ENCODE measurements at regions not wholly inside any gene's neighbourhood (a gene's known extent, or its start where the extent isn't known, plus 50 kb on each side); places are given as distances from the start of the nearest gene placed in this dataset.
"Not testable (repeated sequence)": the region's sequence is repeated elsewhere in the genome, so short reads cannot be mapped to it uniquely, and the experiment has no call there.

GRCh38 chr6:8947900-8948299 lies 512.6 kb upstream of the SLC35B3 start:
- Histone ChIP-seq H3K9me3 (ENCODE audit: control insufficient read depth, low read length) (no peaks in the 10 kb centered on the region), H3K27ac (ENCODE audit: low read depth in 1 of 2, low read length in 2 of 2) (no peak overlapping the region), H3K4me3 (ENCODE audit: low read length in 2 of 2) (no peak overlapping the region), H3K4me1 (ENCODE audit: control insufficient read depth in 1 of 2, insufficient read depth in 2 of 2, low read length in 2 of 2) (no peaks in the 10 kb centered on the region), H3K27me3 (ENCODE audit: control insufficient read depth in 1 of 2, insufficient read depth in 2 of 2, low read length in 1 of 2) (no peaks in the 10 kb centered on the region), H3K36me3 (ENCODE audit: control insufficient read depth in 1 of 2, insufficient read depth in 2 of 2, low read length in 1 of 2) (no peaks in the 10 kb centered on the region)
- intact Hi-C loops (cut with DNase I), result no loop called here
- no peak for DNase-seq
- WGBS, 2 donors, result 32 to 48% methylated on average over 4 of the region's 4 CpGs
- ATAC-seq (ENCODE audit: low FRiP score), result no peak

DNA sequence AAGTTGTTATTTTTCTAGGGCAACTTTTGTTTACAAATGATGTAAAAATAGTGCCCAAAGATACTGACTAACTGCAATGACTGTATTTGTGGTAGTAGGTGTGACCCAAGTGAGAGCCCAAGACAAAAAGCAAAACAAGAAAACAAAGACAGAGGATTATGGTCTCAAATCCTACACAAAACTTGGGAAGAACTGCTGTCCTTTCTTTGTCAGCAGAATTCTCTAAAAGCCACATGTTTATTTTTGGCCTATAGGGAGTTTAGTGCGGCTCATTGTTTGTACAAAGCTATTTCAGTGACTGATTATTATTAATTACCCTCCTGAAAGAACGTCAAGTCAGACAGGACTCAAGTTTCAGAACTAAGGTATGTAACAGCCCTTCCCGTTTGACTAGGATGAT lies 509.2 kb upstream of the SLC35B3 start:
- no peaks in the 10 kb centered on the region for H3K9me3 ChIP-seq (ENCODE audit: control insufficient read depth, low read length)
- DNase-seq (no peak), ATAC-seq (ENCODE audit: low FRiP score) (no peak)
- no peaks in the 10 kb centered on the region for H3K36me3 ChIP-seq (ENCODE audit: control insufficient read depth in 1 of 2, insufficient read depth in 2 of 2, low read length in 1 of 2)
- H3K27me3 ChIP-seq (ENCODE audit: control insufficient read depth in 1 of 2, insufficient read depth in 2 of 2, low read length in 1 of 2), result no peaks in the 10 kb centered on the region
- no peak overlapping the region for H3K27ac ChIP-seq (ENCODE audit: low read depth in 1 of 2, low read length in 2 of 2)
- no peak overlapping the region for H3K4me3 ChIP-seq (ENCODE audit: low read length in 2 of 2)
- 8 to 11% methylated on average over 3 of the region's 3 CpGs for WGBS, 2 donors
- intact Hi-C loops (cut with DNase I), result no loop called here
- H3K4me1 ChIP-seq (ENCODE audit: control insufficient read depth in 1 of 2, insufficient read depth in 2 of 2, low read length in 2 of 2), result no peaks in the 10 kb centered on the region

GRCh38 chr6:8943073-8943472 lies 507.7 kb upstream of the SLC35B3 start:
- no peaks in the 10 kb centered on the region for H3K27me3 ChIP-seq (ENCODE audit: control insufficient read depth in 1 of 2, insufficient read depth in 2 of 2, low read length in 1 of 2)
- ATAC-seq (ENCODE audit: low FRiP score) (no peak), DNase-seq (no peak)
- H3K9me3 ChIP-seq (ENCODE audit: control insufficient read depth, low read length), result no peaks in the 10 kb centered on the region
- no peak overlapping the region for H3K4me3 ChIP-seq (ENCODE audit: low read length in 2 of 2)
- 54 to 82% methylated on average over 3 of the region's 3 CpGs for WGBS, 2 donors
- no peaks in the 10 kb centered on the region for H3K36me3 ChIP-seq (ENCODE audit: control insufficient read depth in 1 of 2, insufficient read depth in 2 of 2, low read length in 1 of 2)
- no peaks in the 10 kb centered on the region for H3K4me1 ChIP-seq (ENCODE audit: control insufficient read depth in 1 of 2, insufficient read depth in 2 of 2, low read length in 2 of 2)
- no peak overlapping the region for H3K27ac ChIP-seq (ENCODE audit: low read depth in 1 of 2, low read length in 2 of 2)
- intact Hi-C loops (cut with DNase I), result no loop called here

GRCh38 chr6:8941577-8941976 lies 506.2 kb upstream of the SLC35B3 start:
- H3K27me3 ChIP-seq (ENCODE audit: control insufficient read depth in 1 of 2, insufficient read depth in 2 of 2, low read length in 1 of 2), result no peaks in the 10 kb centered on the region
- intact Hi-C loops (cut with DNase I), result no loop called here
- DNase-seq (no peak), ATAC-seq (ENCODE audit: low FRiP score) (no peak)
- H3K27ac ChIP-seq (ENCODE audit: low read depth in 1 of 2, low read length in 2 of 2), result no peak overlapping the region
- H3K36me3 ChIP-seq (ENCODE audit: control insufficient read depth in 1 of 2, insufficient read depth in 2 of 2, low read length in 1 of 2), result no peaks in the 10 kb centered on the region
- no peaks in the 10 kb centered on the region for H3K4me1 ChIP-seq (ENCODE audit: control insufficient read depth in 1 of 2, insufficient read depth in 2 of 2, low read length in 2 of 2)
- H3K9me3 ChIP-seq (ENCODE audit: control insufficient read depth, low read length), result no peaks in the 10 kb centered on the region
- whole genome bisulfite sequencing, 2 donors, result 25 to 28% methylated on average over 2 of the region's 2 CpGs
- H3K4me3 ChIP-seq (ENCODE audit: low read length in 2 of 2), result no peak overlapping the region

DNA sequence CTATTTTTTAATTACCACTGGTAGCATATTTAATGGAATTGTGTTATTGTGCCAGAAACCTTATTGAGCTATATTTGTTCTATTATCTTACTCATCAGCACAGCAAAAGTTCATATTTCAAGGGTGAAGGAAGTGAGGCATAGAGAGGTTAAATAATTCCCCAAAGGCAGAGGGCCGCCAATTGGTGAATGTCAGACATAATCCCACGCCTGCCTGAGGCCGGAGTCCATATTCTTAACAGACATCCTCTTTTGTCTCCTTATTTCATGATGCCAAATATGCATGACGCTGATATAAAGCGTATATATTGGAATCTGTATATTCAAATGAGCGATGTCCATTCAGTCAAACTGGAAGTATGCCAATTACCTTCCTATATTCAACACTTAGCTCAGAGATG lies 505.0 kb upstream of the SLC35B3 start:
- Histone ChIP-seq H3K4me3 (ENCODE audit: low read length in 2 of 2) (no peak overlapping the region), H3K27ac (ENCODE audit: low read depth in 1 of 2, low read length in 2 of 2) (no peak overlapping the region), H3K27me3 (ENCODE audit: control insufficient read depth in 1 of 2, insufficient read depth in 2 of 2, low read length in 1 of 2) (no peaks in the 10 kb centered on the region), H3K4me1 (ENCODE audit: control insufficient read depth in 1 of 2, insufficient read depth in 2 of 2, low read length in 2 of 2) (no peaks in the 10 kb centered on the region), H3K36me3 (ENCODE audit: control insufficient read depth in 1 of 2, insufficient read depth in 2 of 2, low read length in 1 of 2) (no peaks in the 10 kb centered on the region), H3K9me3 (ENCODE audit: control insufficient read depth, low read length) (no peaks in the 10 kb centered on the region)
- DNase-seq, result no peak
- WGBS, 2 donors, result 69 to 80% methylated on average over 6 of the region's 6 CpGs
- intact Hi-C loops (cut with DNase I), result no loop called here
- ATAC-seq (ENCODE audit: low FRiP score), result no peak

DNA sequence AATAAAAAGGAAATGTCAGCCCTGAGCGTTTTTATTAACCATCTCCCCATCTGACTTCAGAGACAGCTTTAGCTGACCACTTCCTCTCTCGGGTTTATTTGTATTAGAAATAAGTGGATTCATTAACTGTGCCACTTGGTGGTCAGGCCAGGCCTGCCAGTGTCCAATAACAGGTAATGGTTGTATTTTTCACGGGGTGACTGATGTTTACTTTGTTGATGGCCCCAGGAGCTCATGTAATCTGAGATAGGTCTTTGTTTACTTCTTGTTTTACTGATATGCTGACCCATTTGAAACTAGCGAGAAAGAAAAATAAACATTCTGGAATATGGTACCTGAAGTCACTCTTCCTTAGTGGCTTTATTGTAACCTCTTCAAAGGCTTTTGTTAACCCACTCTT lies 504.3 kb upstream of the SLC35B3 start:
- no peaks in the 10 kb centered on the region for H3K36me3 ChIP-seq (ENCODE audit: control insufficient read depth in 1 of 2, insufficient read depth in 2 of 2, low read length in 1 of 2)
- ATAC-seq (ENCODE audit: low FRiP score) (no peak), DNase-seq (no peak)
- no peaks in the 10 kb centered on the region for H3K4me1 ChIP-seq (ENCODE audit: control insufficient read depth in 1 of 2, insufficient read depth in 2 of 2, low read length in 2 of 2)
- intact Hi-C loops (cut with DNase I), result no loop called here
- WGBS, 2 donors, result 28 to 46% methylated on average over 4 of the region's 4 CpGs
- no peak overlapping the region for H3K27ac ChIP-seq (ENCODE audit: low read depth in 1 of 2, low read length in 2 of 2)
- H3K9me3 ChIP-seq (ENCODE audit: control insufficient read depth, low read length), result no peaks in the 10 kb centered on the region
- no peaks in the 10 kb centered on the region for H3K27me3 ChIP-seq (ENCODE audit: control insufficient read depth in 1 of 2, insufficient read depth in 2 of 2, low read length in 1 of 2)
- H3K4me3 ChIP-seq (ENCODE audit: low read length in 2 of 2), result no peak overlapping the region

GRCh38 chr6:8934318-8934717 lies 499.0 kb upstream of the SLC35B3 start:
- Histone ChIP-seq H3K4me1 (ENCODE audit: control insufficient read depth in 1 of 2, insufficient read depth in 2 of 2, low read length in 2 of 2) (no peaks in the 10 kb centered on the region), H3K27me3 (ENCODE audit: control insufficient read depth in 1 of 2, insufficient read depth in 2 of 2, low read length in 1 of 2) (peaks cover 0 to 2% of the 10 kb centered on the region in 2 donors), H3K4me3 (ENCODE audit: low read length in 2 of 2) (no peak overlapping the region), H3K9me3 (ENCODE audit: control insufficient read depth, low read length) (peaks cover 1% of the 10 kb centered on the region), H3K36me3 (ENCODE audit: control insufficient read depth in 1 of 2, insufficient read depth in 2 of 2, low read length in 1 of 2) (no peaks in the 10 kb centered on the region), H3K27ac (ENCODE audit: low read depth in 1 of 2, low read length in 2 of 2) (no peak overlapping the region)
- intact Hi-C loops (cut with DNase I), result no loop called here
- DNase-seq (no peak), ATAC-seq (ENCODE audit: low FRiP score) (no peak)
- 26 to 42% methylated on average over 4 of the region's 4 CpGs for WGBS, 2 donors

DNA sequence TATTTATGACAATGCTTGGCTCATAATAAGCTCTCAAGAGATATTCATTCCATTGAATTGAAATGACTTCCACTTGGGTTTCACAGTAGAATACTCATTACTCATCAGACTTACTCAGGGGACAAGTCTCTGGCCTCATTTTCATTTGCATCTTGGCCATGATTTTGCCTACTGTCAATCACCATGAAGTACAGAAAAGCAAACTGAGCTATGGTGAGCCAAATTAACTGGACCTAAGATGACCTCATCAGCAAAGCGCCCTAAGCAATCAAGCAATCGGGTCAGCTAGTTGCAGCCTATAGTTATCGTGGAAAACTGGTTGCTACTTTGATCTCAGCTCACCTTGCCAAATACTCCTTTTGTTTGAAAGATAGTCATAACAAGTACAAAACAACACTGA lies 494.7 kb upstream of the SLC35B3 start:
- H3K4me3 ChIP-seq (ENCODE audit: low read length in 2 of 2), result no peak overlapping the region
- ATAC-seq (ENCODE audit: low FRiP score) (no peak), DNase-seq (no peak)
- WGBS, 2 donors, result 87 to 89% methylated on average over 3 of the region's 3 CpGs
- H3K27ac ChIP-seq (ENCODE audit: low read depth in 1 of 2, low read length in 2 of 2), result no peak overlapping the region
- H3K4me1 ChIP-seq (ENCODE audit: control insufficient read depth in 1 of 2, insufficient read depth in 2 of 2, low read length in 2 of 2), result no peaks in the 10 kb centered on the region
- H3K9me3 ChIP-seq (ENCODE audit: control insufficient read depth, low read length), result peaks cover 1% of the 10 kb centered on the region
- no peaks in the 10 kb centered on the region for H3K36me3 ChIP-seq (ENCODE audit: control insufficient read depth in 1 of 2, insufficient read depth in 2 of 2, low read length in 1 of 2)
- intact Hi-C loops (cut with DNase I), result no loop called here
- peaks cover 0 to 2% of the 10 kb centered on the region in 2 donors for H3K27me3 ChIP-seq (ENCODE audit: control insufficient read depth in 1 of 2, insufficient read depth in 2 of 2, low read length in 1 of 2)

DNA sequence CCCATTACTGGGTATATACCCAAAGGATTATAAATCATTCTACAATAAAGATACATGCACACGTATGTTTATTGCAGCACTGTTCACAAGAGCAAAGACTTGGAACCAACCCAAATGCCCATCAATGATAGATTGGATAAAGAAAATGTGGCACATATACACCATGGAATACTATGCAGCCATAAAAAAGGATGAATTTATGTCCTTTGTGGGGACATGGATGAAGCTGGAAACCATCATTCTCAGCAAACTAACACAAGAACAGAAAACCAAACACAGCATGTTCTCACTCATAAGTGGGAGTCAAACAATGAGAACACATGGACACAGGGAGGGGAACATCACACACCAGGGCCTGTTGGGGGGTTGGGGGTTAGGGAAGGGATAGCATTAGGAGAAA lies 484.9 kb upstream of the SLC35B3 start:
- 80 to 88% methylated on average over 1 of the region's 1 CpG for WGBS, 2 donors
- H3K27ac ChIP-seq (ENCODE audit: low read depth in 1 of 2, low read length in 2 of 2); H3K36me3 ChIP-seq (ENCODE audit: control insufficient read depth in 1 of 2, insufficient read depth in 2 of 2, low read length in 1 of 2); ATAC-seq (ENCODE audit: low FRiP score); H3K4me1 ChIP-seq (ENCODE audit: control insufficient read depth in 1 of 2, insufficient read depth in 2 of 2, low read length in 2 of 2); H3K9me3 ChIP-seq (ENCODE audit: control insufficient read depth, low read length); DNase-seq; H3K4me3 ChIP-seq (ENCODE audit: low read length in 2 of 2); intact Hi-C loops (cut with DNase I); H3K27me3 ChIP-seq (ENCODE audit: control insufficient read depth in 1 of 2, insufficient read depth in 2 of 2, low read length in 1 of 2): not testable (repeated sequence)
